H1 (cell line): ENCODE measurements at regions not wholly inside any gene's neighbourhood (a gene's known extent, or its start where the extent isn't known, plus 50 kb on each side); places are given as distances from the start of the nearest gene placed in this dataset.

Experiments
- CTCF ChIA-PET: fragments of 300-600 bp; sonication (Branson Sonifier 250); formaldehyde crosslinking; loops from one replicate; lab custom pipeline; 2021; ENCODE audit not compliant: partially characterized antibody; lab: Charles Lee
- POLR2A ChIA-PET: fragments of 300-600 bp; sonication (Branson Sonifier 250); formaldehyde crosslinking; loops from one replicate; lab custom pipeline; 2021; ENCODE audit warnings: inconsistent platforms; ENCODE audit not compliant: partially characterized antibody; lab: Charles Lee
- DNase-seq, 2 experiments: peaks; one replicate each; pipeline versions ENCODE4 v3.0.0 to v3.0.0-alpha.2; 2010 to 2022; ENCODE audit warnings: low spot score in 2 of 2, low read depth in 1 of 2, mixed read lengths in 1 of 2
- FAIRE-seq: peaks from 2 replicates; lab custom pipeline; 2011; peaks lifted over from hg19 to GRCh38; lab: Jason Lieb, UNC
- H2AFZ ChIP-seq: 2 replicates; pipeline ENCODE4 v1.8.1; 2012; ENCODE audit warnings: low read length, inconsistent platforms
- H2AK5ac ChIP-seq: 2 replicates; pipeline ENCODE4 v1.6.1; 2013; ENCODE audit warnings: low read depth, low read length
- H2BK120ac ChIP-seq: replicated peaks from 2 replicates; pipeline ENCODE3; 2013; ENCODE audit warnings: low read depth, low read length, inconsistent platforms
- H2BK12ac ChIP-seq: 2 replicates; pipeline ENCODE4 v1.6.1; 2013; ENCODE audit warnings: low read depth, low read length
- H2BK15ac ChIP-seq: 2 replicates; pipeline ENCODE4 v1.6.1; 2013; ENCODE audit warnings: low read length
- H2BK20ac ChIP-seq: 2 replicates; pipeline ENCODE4 v1.6.1; 2013; ENCODE audit warnings: low read length
- H2BK5ac ChIP-seq: 2 replicates; pipeline ENCODE4 v1.6.1; 2013; ENCODE audit warnings: low read depth, low read length
- H3K14ac ChIP-seq: 2 replicates; pipeline ENCODE4 v1.6.1; 2013; ENCODE audit warnings: inconsistent platforms; ENCODE audit not compliant: insufficient read length
- H3K18ac ChIP-seq: 2 replicates; pipeline ENCODE4 v1.6.1; 2013; ENCODE audit warnings: low read length; ENCODE audit errors: extremely low read depth
- H3K23ac ChIP-seq: 2 replicates; pipeline ENCODE4 v1.6.1; 2013; ENCODE audit warnings: inconsistent platforms; ENCODE audit not compliant: insufficient read length
- H3K23me2 ChIP-seq: 2 replicates; pipeline ENCODE4 v1.6.1; 2013; ENCODE audit warnings: low read depth, low read length
- H3K27ac ChIP-seq: 2 replicates; pipeline ENCODE4 v1.6.1; 2011; ENCODE audit warnings: low read depth, low read length, inconsistent platforms
- H3K27me3 ChIP-seq, 4 experiments: replicated peaks in 1 of 4; 1 replicate in 1 of 4; 2 replicates in 3 of 4; pipeline versions ENCODE4 v1.6.1 to v1.8.1; 2011 to 2013; ENCODE audit warnings: low read length in 3 of 4, mild to moderate bottlenecking in 3 of 4, inconsistent platforms in 2 of 4, mixed read lengths in 2 of 4, moderate library complexity in 1 of 4; ENCODE audit not compliant: control insufficient read depth in 3 of 4, insufficient read depth in 3 of 4; ENCODE audit errors: extremely low read depth in 1 of 4
- H3K36me3 ChIP-seq, 4 experiments: 2 replicates each; pipeline versions ENCODE4 v1.6.1 to v1.8.1; 2011 to 2013; ENCODE audit warnings: mild to moderate bottlenecking in 4 of 4, low read length in 3 of 4, moderate library complexity in 2 of 4, control low read depth in 1 of 4, inconsistent platforms in 1 of 4; ENCODE audit not compliant: insufficient read depth in 4 of 4, control insufficient read depth in 2 of 4
- H3K4ac ChIP-seq: replicated peaks from 2 replicates; pipeline ENCODE3; 2013; ENCODE audit warnings: low read length, low read depth, mixed read lengths, inconsistent platforms; ENCODE audit not compliant: insufficient read length
- H3K4me1 ChIP-seq, 4 experiments: replicated peaks in 1 of 4; 1 replicate in 1 of 4; 2 replicates in 3 of 4; pipeline versions ENCODE4 v1.6.1 to v1.8.1; 2011 to 2013; ENCODE audit warnings: low read length in 3 of 4, inconsistent platforms in 2 of 4, mixed read lengths in 1 of 4; ENCODE audit not compliant: insufficient read depth in 4 of 4, control insufficient read depth in 3 of 4
- H3K4me2 ChIP-seq, 2 experiments: 2 replicates each; pipeline versions ENCODE4 v1.6.1 to v1.8.1; 2011 to 2013; ENCODE audit warnings: low read depth in 2 of 2, low read length in 2 of 2, control low read depth in 1 of 2, inconsistent platforms in 1 of 2, mild to moderate bottlenecking in 1 of 2; ENCODE audit not compliant: insufficient read depth in 1 of 2
- H3K4me3 ChIP-seq, 4 experiments: fragments of 200-600, 300-600 bp in 1 of 4; sonication (generic), shearing (Covaris generic), sonication (Bioruptor Twin) in 1 of 4; 2 replicates each; pipeline versions ENCODE4 v1.5.1 to v1.8.1; 2011 to 2016; ENCODE audit warnings: low read length in 4 of 4, low read depth in 3 of 4, control low read depth in 2 of 4, inconsistent platforms in 2 of 4, mild to moderate bottlenecking in 2 of 4, mixed read lengths in 1 of 4, moderate library complexity in 1 of 4; ENCODE audit not compliant: insufficient read depth in 2 of 4; ENCODE audit errors: extremely low read depth in 1 of 4
- H3K56ac ChIP-seq: replicated peaks from 2 replicates; pipeline ENCODE3; 2013; ENCODE audit warnings: low read depth, mild to moderate bottlenecking, mixed read lengths, low read length, inconsistent platforms; ENCODE audit not compliant: insufficient read length
- H3K79me1 ChIP-seq: 2 replicates; pipeline ENCODE4 v1.6.1; 2013; ENCODE audit warnings: low read depth, low read length, control low read depth
- H3K79me2 ChIP-seq, 2 experiments: 2 replicates each; pipeline versions ENCODE4 v1.6.1 to v1.8.1; 2012 to 2013; ENCODE audit warnings: low read length in 2 of 2, mild to moderate bottlenecking in 2 of 2, inconsistent platforms in 1 of 2; ENCODE audit not compliant: insufficient read depth in 2 of 2, control insufficient read depth in 1 of 2
- H3K9ac ChIP-seq, 4 experiments: replicated peaks in 1 of 4; 1 replicate in 1 of 4; 2 replicates in 3 of 4; pipeline versions ENCODE4 v1.6.1 to v1.8.1; 2011 to 2013; ENCODE audit warnings: low read depth in 3 of 4, low read length in 3 of 4, control low read depth in 2 of 4, mild to moderate bottlenecking in 2 of 4, moderate library complexity in 2 of 4, inconsistent platforms in 1 of 4; ENCODE audit errors: extremely low read depth in 1 of 4
- H3K9me3 ChIP-seq, 2 experiments: 2 replicates each; pipeline versions ENCODE4 v1.6.1 to v1.8.1; 2012 to 2013; ENCODE audit warnings: mild to moderate bottlenecking in 2 of 2, moderate library complexity in 2 of 2, control low read depth in 1 of 2, inconsistent platforms in 1 of 2, low read depth in 1 of 2, low read length in 1 of 2, mixed read lengths in 1 of 2; ENCODE audit not compliant: insufficient read depth in 2 of 2
- H4K20me1 ChIP-seq, 2 experiments: replicated peaks in 1 of 2; 2 replicates each; pipeline versions ENCODE3 to v1.8.1; 2011 to 2013; ENCODE audit warnings: inconsistent platforms in 2 of 2, low read length in 2 of 2, mild to moderate bottlenecking in 1 of 2; ENCODE audit not compliant: insufficient read depth in 2 of 2, control insufficient read depth in 1 of 2
- H4K5ac ChIP-seq: 2 replicates; pipeline ENCODE4 v1.6.1; 2013; ENCODE audit warnings: low read length, low read depth, mixed read lengths, inconsistent platforms; ENCODE audit not compliant: insufficient read length
- H4K8ac ChIP-seq: 2 replicates; pipeline ENCODE4 v1.8.0; 2013; ENCODE audit warnings: mild to moderate bottlenecking, moderate library complexity, low read length, inconsistent platforms; ENCODE audit not compliant: insufficient read depth; ENCODE audit errors: extremely low read depth
- H4K91ac ChIP-seq: replicated peaks from 2 replicates; pipeline ENCODE3; 2013; ENCODE audit warnings: low read length, mixed read lengths, inconsistent platforms; ENCODE audit not compliant: insufficient read length
- CHD2 ChIP-seq: IDR thresholded peaks from 2 replicates; pipeline ENCODE4 v1.6.1; 2012; ENCODE audit warnings: low read length, improper control_type of control experiment
- EP300 ChIP-seq, 2 experiments: IDR thresholded peaks; 1 replicate in 1 of 2; 2 replicates in 1 of 2; pipeline ENCODE4 v1.6.1; 2011 to 2012; ENCODE audit warnings: low read depth in 2 of 2, low read length in 2 of 2, mild to moderate bottlenecking in 2 of 2, borderline replicate concordance in 1 of 2, inconsistent platforms in 1 of 2, moderate library complexity in 1 of 2
- MAFK ChIP-seq: IDR thresholded peaks from 2 replicates; pipeline ENCODE4 v1.6.1; 2012; ENCODE audit warnings: low read depth, mild to moderate bottlenecking, improper control_type of control experiment, low read length
- NANOG ChIP-seq: IDR thresholded peaks from 2 replicates; pipeline ENCODE4 v1.6.1; 2011; ENCODE audit warnings: low read length, low read depth, mild to moderate bottlenecking, inconsistent platforms; ENCODE audit not compliant: insufficient read depth, poor library complexity, severe bottlenecking
- RAD21 ChIP-seq, 2 experiments: IDR thresholded peaks in 1 of 2; conservative IDR thresholded peaks in 1 of 2; 2 replicates each; pipeline ENCODE4 v1.6.1; 2011; ENCODE audit warnings: low read depth in 2 of 2, low read length in 2 of 2, improper control_type of control experiment in 1 of 2, inconsistent platforms in 1 of 2, mild to moderate bottlenecking in 1 of 2, moderate library complexity in 1 of 2
- RBBP5 ChIP-seq: IDR thresholded peaks from 2 replicates; pipeline ENCODE4 v1.7.1; 2012; ENCODE audit warnings: low read depth, mild to moderate bottlenecking, inconsistent platforms, low read length, moderate library complexity, borderline replicate concordance
- SIX5 ChIP-seq: IDR thresholded peaks from 2 replicates; pipeline ENCODE4 v1.6.1; 2011; ENCODE audit warnings: mild to moderate bottlenecking, low read depth, low read length
- YY1 ChIP-seq: IDR thresholded peaks from 2 replicates; pipeline ENCODE4 v1.6.1; 2011; ENCODE audit warnings: low read depth, mild to moderate bottlenecking, low read length
- WGBS, 2 experiments: shearing (Covaris generic) in 1 of 2; methylation state at CpG; one replicate each; pipeline versions ENCODE4 v1.1.6 to v1.1.7; 2013 to 2015; ENCODE audit warnings: low lambda C conversion rate in 2 of 2, mixed read lengths in 2 of 2, inconsistent platforms in 1 of 2, low coverage in 1 of 2, missing lambda C conversion rate in 1 of 2; ENCODE audit not compliant: insufficient replicate concordance in 2 of 2, insufficient coverage in 1 of 2, insufficient read length in 1 of 2; ENCODE audit errors: extremely low coverage in 1 of 2, missing lambda C conversion rate in 1 of 2; 5-methylcytosine and 5-hydroxymethylcytosine counted together

DNA sequence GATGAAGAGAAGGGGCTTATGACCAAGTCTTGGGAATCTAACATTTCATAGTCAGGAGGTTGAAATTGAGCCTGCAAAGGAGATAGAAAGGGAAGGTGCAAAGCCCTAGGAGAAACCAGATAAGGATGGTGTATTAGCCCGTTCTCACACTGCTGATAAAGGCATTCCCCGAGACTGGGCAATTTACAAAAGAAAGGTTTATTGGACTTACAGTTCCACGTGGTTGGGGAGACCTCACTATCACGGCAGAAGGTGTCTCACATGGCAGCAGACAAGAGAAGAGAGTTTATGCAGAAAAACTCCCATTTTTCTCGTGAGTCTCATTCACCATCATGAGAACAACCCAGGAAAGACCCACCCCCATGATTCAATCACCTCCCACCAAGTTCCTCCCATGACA is 129.5 kb upstream of the LNX1 start:
- ChIA-PET CTCF (no interaction called here), POLR2A (no interaction called here)
- no peak overlapping the region for H3K23ac ChIP-seq
- no peak overlapping the region for H2BK5ac ChIP-seq
- H3K4me2 ChIP-seq = no peak overlapping the region
- H3K79me2 ChIP-seq = no peaks in the 10 kb centered on the region
- H4K5ac ChIP-seq = no peak overlapping the region
- H4K20me1 ChIP-seq = no peaks in the 10 kb centered on the region
- no peak overlapping the region for H3K56ac ChIP-seq
- no peak for TF ChIP-seq RBBP5
- TF ChIP-seq NANOG = no peak
- no peak for TF ChIP-seq SIX5
- no peak for TF ChIP-seq EP300 (IDR thresholded peaks at IDR 0.05; ENCODE audit: borderline replicate concordance in 1 of 2, low read depth in 2 of 2, low read length in 2 of 2)
- TF ChIP-seq MAFK = no peak
- TF ChIP-seq CHD2 = no peak
- TF ChIP-seq RAD21 (IDR thresholded peaks at IDR 0.05 in 1 of 2, conservative IDR thresholded peaks at IDR 0.05 in 1 of 2; ENCODE audit: low read depth in 2 of 2, low read length in 2 of 2) = no peak
- TF ChIP-seq YY1 = no peak
- H3K79me1 ChIP-seq = no peaks in the 10 kb centered on the region
- no peaks in the 10 kb centered on the region; a peak in 1 of 7 replicates for H3K27me3 ChIP-seq
- DNase-seq = no peak
- no peak for FAIRE-seq
- no peak overlapping the region for H4K8ac ChIP-seq
- 93% methylated on average over 5 of the region's 5 CpGs; no CpG with 5 or more reads in 1 of the 2 experiments for WGBS, 2 experiments
- no peak overlapping the region for H2BK15ac ChIP-seq
- no peak overlapping the region for H3K4me3 ChIP-seq
- no peak overlapping the region for H3K27ac ChIP-seq
- no peak overlapping the region for H2BK12ac ChIP-seq
- no peak overlapping the region for H3K4ac ChIP-seq
- no peak overlapping the region for H2AFZ ChIP-seq
- H3K4me1 ChIP-seq = no peaks in the 10 kb centered on the region
- no peak overlapping the region for H3K18ac ChIP-seq
- H3K9me3 ChIP-seq = no peaks in the 10 kb centered on the region
- no peak overlapping the region for H3K14ac ChIP-seq
- no peaks in the 10 kb centered on the region for H3K36me3 ChIP-seq
- H3K23me2 ChIP-seq = no peaks in the 10 kb centered on the region
- no peak overlapping the region for H2AK5ac ChIP-seq
- no peak overlapping the region for H3K9ac ChIP-seq
- H2BK20ac ChIP-seq = no peak overlapping the region
- H4K91ac ChIP-seq = no peak overlapping the region
- H2BK120ac ChIP-seq = no peak overlapping the region
